GM10248 (cell line): ENCODE measurements at regions not wholly inside any gene's neighbourhood (a gene's known extent, or its start where the extent isn't known, plus 50 kb on each side); places are given as distances from the start of the nearest gene placed in this dataset.

Experiments used
- CTCF ChIA-PET: fragments of 300-600 bp; sonication (Branson Sonifier 250); formaldehyde crosslinking; extraction: SDS; loops from one replicate; lab custom pipeline; 2021; ENCODE audit warnings: antibody characterized with exemption; lab: Yijun Ruan, JAX
- POLR2A ChIA-PET: fragments of 350-650 bp; sonication (Branson Sonifier 250); formaldehyde crosslinking; extraction: SDS; loops from one replicate; lab custom pipeline; 2020; ENCODE audit warnings: antibody characterized with exemption; lab: Yijun Ruan, JAX
- DNase-seq: peaks from one replicate; pipeline ENCODE4 v3.0.0; 2012; ENCODE audit errors: extremely low spot score
- TF ChIP-seq, protein P1 (sequence below): IDR thresholded peaks from 2 replicates; pipeline ENCODE4 v1.5.1; 2012; ENCODE audit warnings: mild to moderate bottlenecking, low read depth; ENCODE audit errors: extremely low read depth, missing control alignments, control extremely low read depth

DNA sequence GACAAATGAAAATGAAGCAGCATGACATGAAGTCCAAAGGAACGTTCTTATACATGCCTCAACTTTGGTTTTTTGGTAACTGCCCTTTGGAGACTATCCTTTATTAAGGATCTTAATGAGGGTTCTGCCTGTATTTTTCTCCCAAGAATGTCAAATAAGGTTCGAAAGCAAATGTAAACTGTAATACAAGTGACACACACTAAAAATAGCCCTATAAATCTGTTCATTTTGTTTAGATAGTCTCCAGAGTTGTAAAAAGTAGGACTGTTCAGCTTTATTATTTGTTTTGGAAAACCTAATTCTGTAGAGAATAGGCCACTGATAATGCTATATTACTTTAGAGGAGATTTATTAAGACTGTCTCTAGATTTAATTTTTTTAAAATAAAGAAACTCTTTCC, 80.5 kb upstream of the CDIN1 start:
- ChIA-PET POLR2A (no interaction called here), CTCF (interaction anchor here (1.0 to 1.3 kb wide), 2 partner anchors 9 to 20 kb away, joined by 3 read pairs; no protein-coding TSS in a partner anchor)
- TF ChIP-seq, protein P1, sequence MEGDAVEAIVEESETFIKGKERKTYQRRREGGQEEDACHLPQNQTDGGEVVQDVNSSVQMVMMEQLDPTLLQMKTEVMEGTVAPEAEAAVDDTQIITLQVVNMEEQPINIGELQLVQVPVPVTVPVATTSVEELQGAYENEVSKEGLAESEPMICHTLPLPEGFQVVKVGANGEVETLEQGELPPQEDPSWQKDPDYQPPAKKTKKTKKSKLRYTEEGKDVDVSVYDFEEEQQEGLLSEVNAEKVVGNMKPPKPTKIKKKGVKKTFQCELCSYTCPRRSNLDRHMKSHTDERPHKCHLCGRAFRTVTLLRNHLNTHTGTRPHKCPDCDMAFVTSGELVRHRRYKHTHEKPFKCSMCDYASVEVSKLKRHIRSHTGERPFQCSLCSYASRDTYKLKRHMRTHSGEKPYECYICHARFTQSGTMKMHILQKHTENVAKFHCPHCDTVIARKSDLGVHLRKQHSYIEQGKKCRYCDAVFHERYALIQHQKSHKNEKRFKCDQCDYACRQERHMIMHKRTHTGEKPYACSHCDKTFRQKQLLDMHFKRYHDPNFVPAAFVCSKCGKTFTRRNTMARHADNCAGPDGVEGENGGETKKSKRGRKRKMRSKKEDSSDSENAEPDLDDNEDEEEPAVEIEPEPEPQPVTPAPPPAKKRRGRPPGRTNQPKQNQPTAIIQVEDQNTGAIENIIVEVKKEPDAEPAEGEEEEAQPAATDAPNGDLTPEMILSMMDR: no peak
- DNase-seq: no peak

DNA sequence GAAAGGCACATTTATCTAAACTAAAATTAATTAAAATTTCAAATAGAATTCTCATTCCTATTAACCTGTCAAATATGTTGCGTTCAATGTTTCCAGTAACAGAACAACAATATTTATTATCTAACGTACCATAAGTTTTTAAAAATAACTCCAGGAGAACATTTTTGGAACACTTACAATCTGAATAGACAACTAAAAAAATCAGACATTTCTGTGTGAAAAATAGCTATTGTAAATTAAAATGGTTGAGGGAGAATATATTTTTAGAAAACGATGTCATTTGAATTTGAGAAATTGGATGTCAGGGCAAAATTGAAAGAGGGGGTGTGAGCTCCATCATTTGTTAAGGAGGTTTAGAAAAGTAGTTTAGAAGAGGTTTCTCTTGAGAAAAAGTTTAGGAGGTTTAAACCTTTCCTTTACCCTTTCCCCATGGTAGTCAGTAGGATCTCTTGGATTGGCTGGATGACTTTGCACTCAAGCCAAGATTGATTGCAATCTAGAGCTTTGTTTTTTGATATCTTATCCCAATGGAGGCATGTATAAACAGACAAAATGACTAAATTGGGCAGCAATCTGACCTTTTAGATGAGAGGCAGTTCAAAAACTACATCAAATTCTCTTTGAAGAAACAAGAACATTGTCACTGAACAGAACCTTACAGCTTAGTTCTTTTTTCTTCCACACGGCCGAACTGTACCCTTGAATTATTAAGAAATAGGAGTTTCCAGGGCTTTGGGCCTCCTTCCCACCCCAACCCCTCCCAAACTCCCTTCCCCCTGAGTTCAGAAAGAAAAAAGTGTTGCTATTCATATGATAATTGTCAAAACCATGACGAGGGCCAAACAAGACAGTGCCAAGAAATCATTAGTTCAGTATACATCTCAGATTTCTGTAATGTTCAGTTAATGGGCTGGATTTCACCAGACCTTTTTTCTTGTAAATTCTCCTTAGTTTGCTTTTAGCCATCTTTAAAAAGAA, 79.7 kb upstream of the CDIN1 start:
- TF ChIP-seq, protein P1: no peak
- no peak for DNase-seq
- POLR2A ChIA-PET: no interaction called here

DNA sequence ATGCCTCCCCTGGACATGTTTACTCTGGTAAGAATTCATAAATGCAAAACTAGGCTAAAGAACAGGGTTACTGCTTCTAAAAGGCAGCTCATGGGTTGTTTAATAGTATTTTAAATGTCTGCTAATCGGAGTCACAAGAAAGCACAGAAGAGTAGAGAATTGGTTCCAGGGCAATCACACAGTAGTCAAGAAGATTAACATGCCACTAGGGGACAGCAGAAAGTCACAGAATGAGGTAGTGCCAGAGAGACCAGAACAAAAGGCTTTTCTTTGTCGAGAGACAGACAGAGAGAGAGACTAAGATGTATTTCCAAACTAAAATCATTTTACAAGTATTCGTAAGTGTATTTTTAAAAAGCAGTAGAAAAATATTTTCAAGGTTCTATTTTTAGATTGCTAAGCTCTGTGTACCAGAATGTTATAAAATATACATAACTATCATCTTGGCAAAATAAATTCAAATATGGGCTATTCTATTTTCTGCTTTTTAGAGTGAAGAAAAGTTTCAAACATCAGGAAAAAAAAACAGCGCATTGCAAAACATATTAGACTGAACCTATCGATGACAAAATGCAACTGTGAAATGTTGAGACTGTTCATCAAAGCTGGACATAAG, 78.3 kb upstream of the CDIN1 start:
- DNase-seq: peak; percentile 30
- POLR2A ChIA-PET: no interaction called here
- CTCF ChIA-PET: interaction anchor here (0.7 to 2.8 kb wide), 19 partner anchors 9 to 1391 kb away, joined by 3 to 19 read pairs (median 4); no protein-coding TSS in a partner anchor

More for the DNA sequence above, 79.7 kb upstream of the CDIN1 start:
- CTCF ChIA-PET: interaction anchor here (1.0 to 2.8 kb wide), 6 partner anchors 7 to 1392 kb away, joined by 3 to 19 read pairs (median 4); no protein-coding TSS in a partner anchor

DNA sequence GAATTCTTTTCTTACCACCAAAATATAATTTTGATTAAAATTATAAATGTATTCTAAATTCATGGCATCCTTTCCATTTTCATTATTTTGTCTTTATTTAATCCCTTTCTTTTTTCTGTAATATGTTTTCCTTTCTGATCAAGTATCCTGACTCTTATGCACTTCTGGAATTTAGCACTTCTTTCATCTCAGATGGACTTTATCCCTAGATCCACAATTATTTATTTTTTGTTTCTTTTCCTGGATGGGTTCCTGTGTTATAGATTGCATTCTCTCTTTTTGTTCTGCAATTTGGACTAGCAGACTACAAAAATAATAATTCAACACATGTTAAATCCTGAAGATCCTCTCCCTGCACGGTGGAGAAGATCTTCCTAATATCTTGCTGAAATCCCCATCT, 76.9 kb upstream of the CDIN1 start:
- TF ChIP-seq, protein P1: no peak
- ChIA-PET POLR2A (no interaction called here), CTCF (interaction anchor here (1.5 to 2.8 kb wide), 3 partner anchors 9 to 607 kb away, joined by 3 to 19 read pairs (median 6); no protein-coding TSS in a partner anchor)
- DNase-seq: no peak

More for the DNA sequence above, 78.3 kb upstream of the CDIN1 start:
- TF ChIP-seq, protein P1: peak; percentile 76

DNA sequence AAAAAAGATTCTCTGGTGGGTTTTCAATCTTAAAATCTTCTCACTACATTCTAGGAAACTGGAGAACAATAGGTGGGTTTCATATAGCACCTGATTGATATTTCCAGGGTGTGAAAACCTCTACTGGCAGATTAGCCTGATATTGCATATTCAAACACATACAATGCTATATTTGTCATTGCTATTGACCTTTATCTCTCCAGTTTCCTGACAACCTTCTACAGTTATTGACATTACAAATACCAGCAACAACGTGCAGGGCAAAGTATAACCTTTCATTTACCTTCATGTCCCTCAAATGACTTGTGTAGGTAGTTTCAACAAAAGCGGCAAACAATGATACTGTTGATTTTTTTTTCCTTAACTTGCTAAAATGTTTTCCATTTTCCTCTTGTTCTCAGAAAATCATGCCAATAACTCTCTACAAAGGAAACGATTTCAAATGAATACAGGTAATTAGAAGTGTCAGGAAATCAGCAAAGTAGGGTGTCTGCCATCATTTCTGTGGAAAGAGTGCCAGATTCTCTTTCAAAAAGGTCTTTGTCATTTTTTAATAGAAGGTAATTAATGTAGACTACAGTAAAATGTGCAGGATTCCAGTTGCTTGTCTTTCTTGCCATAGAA, 72.6 kb upstream of the CDIN1 start:
- TF ChIP-seq, protein P1: no peak
- DNase-seq: no peak
- POLR2A ChIA-PET: no interaction called here
- CTCF ChIA-PET: no interaction called here

DNA sequence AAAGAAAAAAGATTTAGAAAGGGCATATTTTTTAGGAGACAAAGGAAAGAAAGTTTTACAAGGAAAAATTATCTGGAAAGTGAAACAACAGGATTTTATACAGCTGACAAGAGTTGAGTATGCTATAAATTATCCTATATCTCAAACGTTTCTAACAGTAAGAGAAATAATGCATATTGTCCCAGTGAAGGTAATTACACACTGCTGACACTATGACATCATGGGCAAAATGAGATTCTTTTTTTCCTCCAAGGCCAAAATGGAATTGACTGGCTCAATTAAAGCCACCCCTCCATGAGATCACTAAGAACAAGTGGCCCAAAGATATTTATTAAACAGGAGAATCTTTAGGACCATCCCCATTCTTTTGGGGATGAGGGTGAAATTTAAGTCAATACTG, 72.0 kb upstream of the CDIN1 start:
- POLR2A ChIA-PET: no interaction called here
- CTCF ChIA-PET: no interaction called here
- TF ChIP-seq, protein P1: no peak
- DNase-seq: no peak
